Lung microvascular endothelial cell (primary cell): ENCODE measurements at regions not wholly inside any gene's neighbourhood (a gene's known extent, or its start where the extent isn't known, plus 50 kb on each side); places are given as distances from the start of the nearest gene placed in this dataset.
"Not testable (repeated sequence)": the region's sequence is repeated elsewhere in the genome, so short reads cannot be mapped to it uniquely, and the experiment has no call there.

Source experiments
- DNase-seq, 2 donors: peaks; one replicate each; pipeline versions ENCODE4 v3.0.0 to v3.0.0-alpha.2; 2010; ENCODE audit warnings: low read depth in 2 of 2

- DNase-seq, result no peak
Measured at GRCh38 chr2:220753486-220753885, 818.6 kb downstream of the EPHA4 start.

GRCh38 chr2:220756653-220757052 is 815.5 kb downstream of the EPHA4 start:
- no peak for DNase-seq

GRCh38 chr2:220758376-220758775 is 813.7 kb downstream of the EPHA4 start:
- DNase-seq, result not testable (repeated sequence)

GRCh38 chr2:220764171-220764570 is 807.9 kb downstream of the EPHA4 start:
- DNase-seq, result no peak

GRCh38 chr2:220767591-220768255 is 804.4 kb downstream of the EPHA4 start:
- no peak for DNase-seq

- no peak for DNase-seq
Measured at GRCh38 chr2:220775856-220776488, 796.1 kb downstream of the EPHA4 start.

- DNase-seq, result not testable (repeated sequence)
Measured at GRCh38 chr2:220779076-220779475, 793.0 kb downstream of the EPHA4 start.

- no peak for DNase-seq
Measured at GRCh38 chr2:220779511-220779910, 792.6 kb downstream of the EPHA4 start.

- DNase-seq, result no peak
Measured at GRCh38 chr2:220779931-220780330, 792.2 kb downstream of the EPHA4 start.

GRCh38 chr2:220781622-220782241 is 790.4 kb downstream of the EPHA4 start:
- DNase-seq, result no peak

- no peak for DNase-seq
Measured at GRCh38 chr2:220782609-220783113, 789.4 kb downstream of the EPHA4 start.

- no peak for DNase-seq
Measured at GRCh38 chr2:220783671-220784070, 788.4 kb downstream of the EPHA4 start.

GRCh38 chr2:220785178-220785577 is 786.9 kb downstream of the EPHA4 start:
- DNase-seq, result no peak

- DNase-seq, result no peak
Measured at GRCh38 chr2:220786216-220786615, 785.9 kb downstream of the EPHA4 start.

- DNase-seq, result no peak
Measured at GRCh38 chr2:220787251-220787650, 784.9 kb downstream of the EPHA4 start.

GRCh38 chr2:220789961-220790360 is 782.1 kb downstream of the EPHA4 start:
- no peak for DNase-seq

- DNase-seq, result no peak
Measured at GRCh38 chr2:220795705-220796104, 776.4 kb downstream of the EPHA4 start.

- DNase-seq, result no peak
Measured at GRCh38 chr2:220811115-220811514, 761.0 kb downstream of the EPHA4 start.

GRCh38 chr2:220811952-220812570 is 760.0 kb downstream of the EPHA4 start:
- DNase-seq, result no peak

- DNase-seq, result no peak
Measured at GRCh38 chr2:220814441-220814840, 757.7 kb downstream of the EPHA4 start.

GRCh38 chr2:220815698-220816097 is 756.4 kb downstream of the EPHA4 start:
- no peak for DNase-seq

GRCh38 chr2:220821683-220822082 is 750.4 kb downstream of the EPHA4 start:
- no peak for DNase-seq
